Type B pancreatic cell (in vitro differentiated cells): ENCODE measurements at regions not wholly inside any gene's neighbourhood (a gene's known extent, or its start where the extent isn't known, plus 50 kb on each side); places are given as distances from the start of the nearest gene placed in this dataset.

Experiments
- DNase-seq: peaks from one replicate; pipeline ENCODE4 v3.0.0; 2021; ENCODE audit warnings: mixed read lengths; ENCODE audit not compliant: unreplicated experiment; ENCODE audit errors: extremely low spot score
- H3K27ac Mint-ChIP-seq: 2 replicates; pipeline ENCODE4 v1.8.0; 2021; ENCODE audit warnings: mild to moderate bottlenecking, mixed read lengths
- H3K27me3 Mint-ChIP-seq: 2 replicates; pipeline ENCODE4 v1.8.0; 2021; ENCODE audit warnings: mixed read lengths
- H3K36me3 Mint-ChIP-seq: 2 replicates; pipeline ENCODE4 v1.8.0; 2021; ENCODE audit warnings: mixed read lengths
- H3K4me1 Mint-ChIP-seq: one replicate; pipeline ENCODE4 v1.8.0; 2021; ENCODE audit warnings: mixed read lengths; ENCODE audit not compliant: unreplicated experiment
- H3K4me3 Mint-ChIP-seq: 2 replicates; pipeline ENCODE4 v1.8.0; 2021; ENCODE audit warnings: mild to moderate bottlenecking, mixed read lengths
- H3K9me3 Mint-ChIP-seq: 2 replicates; pipeline ENCODE4 v1.8.0; 2021; ENCODE audit warnings: mixed read lengths
- CTCF ChIP-seq: fragments of 200-600 bp; sonication (generic); conservative IDR thresholded peaks from 2 replicates; pipeline ENCODE4 v1.5.0; 2021; ENCODE audit warnings: antibody characterized with exemption, mild to moderate bottlenecking

GRCh38 chr2:56121995-56122394 is 61.8 kb upstream of the CCDC85A start:
- Mint-ChIP-seq H3K4me1 (no peaks in the 10 kb centered on the region), H3K4me3 (no peak overlapping the region), H3K27me3 (peaks cover 20% of the 10 kb centered on the region), H3K9me3 (no peaks in the 10 kb centered on the region), H3K36me3 (no peaks in the 10 kb centered on the region), H3K27ac (no peak overlapping the region)
- DNase-seq: no peak
- TF ChIP-seq CTCF: no peak

GRCh38 chr2:56123538-56123937 is 60.3 kb upstream of the CCDC85A start:
- Mint-ChIP-seq H3K36me3 (no peaks in the 10 kb centered on the region), H3K27me3 (peaks cover 18% of the 10 kb centered on the region), H3K27ac (no peak overlapping the region), H3K9me3 (no peaks in the 10 kb centered on the region), H3K4me3 (no peak overlapping the region), H3K4me1 (no peaks in the 10 kb centered on the region)
- no peak for DNase-seq
- TF ChIP-seq CTCF: no peak

- Mint-ChIP-seq H3K4me1 (peaks cover under 1% of the 10 kb centered on the region), H3K9me3 (no peaks in the 10 kb centered on the region), H3K4me3 (no peak overlapping the region), H3K27me3 (peaks cover 9% of the 10 kb centered on the region), H3K36me3 (no peaks in the 10 kb centered on the region), H3K27ac (no peak overlapping the region)
- TF ChIP-seq CTCF: no peak
- no peak for DNase-seq
Observed at GRCh38 chr2:56127010-56127409, 56.8 kb upstream of the CCDC85A start.

GRCh38 chr2:56127463-56128152 is 56.2 kb upstream of the CCDC85A start:
- peaks cover 13% of the 10 kb centered on the region for H3K27me3 Mint-ChIP-seq
- no peaks in the 10 kb centered on the region for H3K9me3 Mint-ChIP-seq
- no peak for DNase-seq
- no peak overlapping the region for H3K4me3 Mint-ChIP-seq
- H3K4me1 Mint-ChIP-seq: peaks cover 5% of the 10 kb centered on the region
- no peaks in the 10 kb centered on the region for H3K36me3 Mint-ChIP-seq
- H3K27ac Mint-ChIP-seq: no peak overlapping the region
- no peak for TF ChIP-seq CTCF

- DNase-seq: no peak
- Mint-ChIP-seq H3K36me3 (no peaks in the 10 kb centered on the region), H3K27me3 (peaks cover 13% of the 10 kb centered on the region), H3K4me3 (no peak overlapping the region), H3K4me1 (peaks cover 5% of the 10 kb centered on the region), H3K27ac (no peak overlapping the region), H3K9me3 (no peaks in the 10 kb centered on the region)
- TF ChIP-seq CTCF: no peak
Observed at GRCh38 chr2:56128235-56128634, 55.6 kb upstream of the CCDC85A start.
